ENCODE measurements at regions not wholly inside any gene's neighbourhood (a gene's known extent, or its start where the extent isn't known, plus 50 kb on each side); places are given as distances from the start of the nearest gene placed in this dataset.
"Not testable (repeated sequence)": the region's sequence is repeated elsewhere in the genome, so short reads cannot be mapped to it uniquely, and the experiment has no call there.

DNA sequence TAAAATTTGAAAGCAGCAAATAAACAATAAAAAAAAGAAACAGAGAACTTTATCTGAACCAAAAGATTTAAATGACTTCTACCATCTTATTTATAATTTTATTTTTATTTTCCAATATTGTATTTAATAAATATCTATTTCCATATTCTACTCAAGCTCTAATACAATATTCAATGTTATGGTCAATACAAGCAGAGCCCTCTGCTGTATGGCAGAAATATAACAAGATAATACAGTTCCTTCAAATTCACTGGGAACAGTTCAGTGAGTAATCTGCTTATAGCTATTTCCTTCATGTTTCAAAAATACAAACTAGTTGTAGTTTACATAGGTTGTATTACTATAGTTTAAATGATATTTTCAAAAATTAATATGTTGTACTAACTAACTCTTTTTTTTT, 332.7 kb downstream of the PRDM9 start:
- no peak for TF ChIP-seq ZFX (IDR thresholded peaks at IDR 0.05; ENCODE audit: borderline replicate concordance)
- TF ChIP-seq, protein P1, sequence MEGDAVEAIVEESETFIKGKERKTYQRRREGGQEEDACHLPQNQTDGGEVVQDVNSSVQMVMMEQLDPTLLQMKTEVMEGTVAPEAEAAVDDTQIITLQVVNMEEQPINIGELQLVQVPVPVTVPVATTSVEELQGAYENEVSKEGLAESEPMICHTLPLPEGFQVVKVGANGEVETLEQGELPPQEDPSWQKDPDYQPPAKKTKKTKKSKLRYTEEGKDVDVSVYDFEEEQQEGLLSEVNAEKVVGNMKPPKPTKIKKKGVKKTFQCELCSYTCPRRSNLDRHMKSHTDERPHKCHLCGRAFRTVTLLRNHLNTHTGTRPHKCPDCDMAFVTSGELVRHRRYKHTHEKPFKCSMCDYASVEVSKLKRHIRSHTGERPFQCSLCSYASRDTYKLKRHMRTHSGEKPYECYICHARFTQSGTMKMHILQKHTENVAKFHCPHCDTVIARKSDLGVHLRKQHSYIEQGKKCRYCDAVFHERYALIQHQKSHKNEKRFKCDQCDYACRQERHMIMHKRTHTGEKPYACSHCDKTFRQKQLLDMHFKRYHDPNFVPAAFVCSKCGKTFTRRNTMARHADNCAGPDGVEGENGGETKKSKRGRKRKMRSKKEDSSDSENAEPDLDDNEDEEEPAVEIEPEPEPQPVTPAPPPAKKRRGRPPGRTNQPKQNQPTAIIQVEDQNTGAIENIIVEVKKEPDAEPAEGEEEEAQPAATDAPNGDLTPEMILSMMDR (IDR thresholded peaks at IDR 0.05): peak; percentile 65
- H3K27ac ChIP-seq: no peak overlapping the region

DNA sequence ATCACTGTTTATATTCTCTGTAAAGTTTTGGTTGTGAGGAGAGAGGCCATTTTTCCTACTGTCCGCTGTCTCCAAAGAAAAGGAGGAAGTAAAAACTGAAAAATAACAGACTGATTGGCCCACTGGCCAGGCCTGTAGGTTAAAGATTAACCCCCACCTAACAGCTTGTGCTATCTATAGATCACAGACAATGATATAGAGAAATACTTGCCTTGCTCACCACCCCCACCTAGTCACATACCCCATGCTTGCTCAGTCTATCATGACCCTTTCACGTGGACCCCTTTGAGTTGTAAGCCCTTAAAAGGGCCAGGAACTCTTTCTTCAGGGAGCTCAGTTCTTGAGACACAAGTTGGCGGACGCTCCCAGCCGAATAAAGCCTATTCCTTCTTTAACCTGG, 357.4 kb downstream of the PRDM9 start:
- TF ChIP-seq ZFX (IDR thresholded peaks at IDR 0.05; ENCODE audit: borderline replicate concordance): no peak
- TF ChIP-seq, protein P1 (IDR thresholded peaks at IDR 0.05): no peak
- H3K27ac ChIP-seq: no peak overlapping the region

DNA sequence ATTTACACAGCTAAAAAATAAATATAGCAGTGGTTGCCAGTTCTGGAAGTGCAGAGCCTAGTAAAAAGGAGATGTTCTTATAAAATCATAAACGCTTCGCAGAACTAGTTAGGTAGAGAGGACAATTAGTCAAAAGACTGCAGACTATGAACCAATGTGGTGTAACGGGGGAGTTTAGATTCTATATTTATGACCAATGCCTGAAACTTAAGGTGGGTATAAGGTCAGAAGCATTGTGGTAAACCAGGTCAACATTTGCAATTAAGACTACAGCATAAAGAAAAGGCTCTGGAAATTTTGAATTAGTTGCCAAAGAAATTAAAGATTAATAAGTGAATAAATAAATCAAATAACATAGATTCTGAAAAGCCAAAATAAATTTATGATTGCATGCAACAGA, 370.4 kb downstream of the PRDM9 start:
- TF ChIP-seq, protein P1 (IDR thresholded peaks at IDR 0.05): no peak
- no peak for TF ChIP-seq ZFX (IDR thresholded peaks at IDR 0.05; ENCODE audit: borderline replicate concordance)

DNA sequence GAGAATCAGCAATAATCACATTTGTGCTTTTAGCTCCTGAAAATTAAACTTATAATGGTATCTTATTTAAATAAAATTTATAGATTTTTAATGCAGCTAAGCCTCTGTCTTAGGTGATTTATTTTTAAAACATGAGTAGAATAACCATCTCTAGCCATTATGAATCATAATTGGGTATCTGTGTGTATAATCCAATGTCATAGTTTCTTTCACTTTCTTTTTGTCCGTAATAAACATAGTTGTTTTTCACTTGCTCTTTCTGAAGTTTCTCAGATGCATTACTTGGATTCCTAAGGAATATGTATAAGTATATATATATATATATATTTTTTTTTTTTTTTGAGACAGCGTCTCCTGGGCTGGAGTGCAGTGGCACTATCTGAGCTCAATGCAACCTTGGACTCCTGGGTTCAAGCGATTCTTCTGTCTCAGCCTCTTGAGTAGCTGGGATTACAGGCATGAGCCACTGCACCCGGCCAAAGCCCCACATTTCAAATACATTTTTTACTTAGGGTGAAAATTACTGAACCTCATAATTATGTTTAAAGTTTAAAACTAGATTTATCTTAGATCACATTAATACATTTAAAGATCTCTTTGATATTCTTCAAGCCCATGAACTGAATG, 377.1 kb downstream of the PRDM9 start:
- no peak for TF ChIP-seq ZFX (IDR thresholded peaks at IDR 0.05; ENCODE audit: borderline replicate concordance)
- TF ChIP-seq, protein P1 (IDR thresholded peaks at IDR 0.05): no peak

More for the DNA sequence above, 370.4 kb downstream of the PRDM9 start:
- H3K27ac ChIP-seq: no peak overlapping the region

DNA sequence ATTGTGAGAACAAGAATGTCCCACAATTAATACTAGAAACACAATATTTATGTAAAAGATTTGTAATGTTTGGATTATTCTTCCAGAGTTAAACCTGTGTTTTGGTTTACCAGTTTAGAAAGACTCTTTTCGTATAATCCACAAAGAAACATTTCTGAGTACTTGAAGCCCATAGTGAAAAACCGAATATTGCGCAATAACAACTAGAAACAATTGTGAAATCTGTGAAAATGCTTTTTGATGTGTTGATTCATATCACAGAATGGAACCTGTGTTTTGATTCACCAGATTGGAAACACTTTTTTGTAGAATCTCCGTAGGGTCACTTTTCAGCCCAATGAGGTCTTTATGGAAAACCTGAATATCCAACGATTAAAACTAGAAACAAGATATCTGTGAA, 386.2 kb downstream of the PRDM9 start:
- TF ChIP-seq, protein P1 (IDR thresholded peaks at IDR 0.05): no peak
- no peak for TF ChIP-seq ZFX (IDR thresholded peaks at IDR 0.05; ENCODE audit: borderline replicate concordance)
- H3K27ac ChIP-seq: no peak overlapping the region

More for the DNA sequence above, 377.1 kb downstream of the PRDM9 start:
- no peak overlapping the region for H3K27ac ChIP-seq

DNA sequence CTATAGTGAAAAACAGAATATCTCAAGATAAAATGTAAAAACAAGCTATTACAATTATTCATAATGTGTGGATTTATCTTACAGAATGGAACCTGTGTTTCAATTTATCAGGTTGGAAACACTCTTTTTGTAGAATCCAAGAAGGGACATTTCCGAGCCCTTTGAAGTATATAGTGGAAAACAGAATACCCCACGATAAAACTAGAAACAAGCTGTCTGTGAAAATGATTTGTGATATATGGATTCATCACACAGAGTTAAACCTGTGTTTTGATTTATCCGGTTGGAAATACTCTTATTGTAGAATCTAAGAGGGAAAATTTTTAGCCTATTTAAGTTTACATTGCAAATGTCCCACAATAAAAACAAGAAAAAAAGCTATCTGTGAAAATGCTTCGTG, 388.2 kb downstream of the PRDM9 start:
- H3K27ac ChIP-seq: no peak overlapping the region
- TF ChIP-seq ZFX (IDR thresholded peaks at IDR 0.05; ENCODE audit: borderline replicate concordance): no peak
- TF ChIP-seq, protein P1 (IDR thresholded peaks at IDR 0.05): no peak

DNA sequence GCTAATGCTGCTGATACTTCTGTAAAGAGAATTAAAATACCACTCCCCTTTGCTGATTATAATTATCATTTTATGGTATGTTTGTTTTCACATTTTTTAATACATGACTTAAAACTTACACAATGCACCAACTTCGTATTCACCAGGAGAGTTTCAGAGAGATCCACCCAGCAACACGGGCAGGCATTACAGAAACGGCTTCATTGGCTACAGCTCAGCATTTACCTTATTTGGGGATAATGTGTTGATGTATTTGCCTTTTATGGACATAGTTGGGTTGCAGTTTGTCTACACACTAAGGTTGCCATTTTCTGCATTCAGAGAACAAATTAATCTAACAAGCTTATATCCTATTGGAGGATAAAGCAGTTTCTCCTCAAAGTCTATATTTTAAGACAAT, 423.6 kb downstream of the PRDM9 start:
- TF ChIP-seq, protein P1 (IDR thresholded peaks at IDR 0.05): no peak
- TF ChIP-seq ZFX (IDR thresholded peaks at IDR 0.05; ENCODE audit: borderline replicate concordance): no peak

DNA sequence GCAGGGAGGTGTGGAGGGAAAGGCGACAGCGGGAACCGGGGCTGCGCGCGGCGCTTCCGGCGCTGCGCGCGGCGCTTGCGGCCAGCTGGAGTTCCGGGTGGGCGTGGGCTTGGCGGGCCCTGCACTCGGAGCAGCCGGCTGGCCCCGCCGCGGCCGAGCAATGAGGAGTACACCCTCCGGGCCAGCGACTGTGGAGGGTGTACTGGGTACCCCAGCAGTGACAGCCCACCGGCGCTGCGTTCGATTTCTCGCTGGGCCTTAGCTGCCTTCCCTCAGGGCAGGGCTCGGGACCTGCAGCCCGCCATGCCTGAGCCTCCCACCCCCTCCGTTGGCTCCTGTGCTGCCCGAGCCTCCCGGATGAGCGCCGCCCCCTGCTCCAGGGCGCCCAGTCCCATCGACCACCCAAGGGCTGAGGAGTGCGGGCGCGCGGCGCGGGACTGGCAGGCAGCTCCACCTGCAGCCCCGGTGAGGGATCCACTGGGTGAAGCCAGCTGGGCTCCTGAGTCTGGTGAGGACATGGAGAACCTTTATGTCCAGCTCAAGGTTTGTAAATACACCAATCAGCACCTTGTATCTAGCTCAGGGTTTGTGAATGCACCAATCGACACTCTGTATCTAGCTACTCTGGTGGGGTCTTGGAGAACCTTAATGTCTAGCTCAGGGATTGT, 444.0 kb downstream of the PRDM9 start:
- not testable (repeated sequence) for H3K27ac ChIP-seq

More for the DNA sequence above, 423.6 kb downstream of the PRDM9 start:
- H3K27ac ChIP-seq: no peak overlapping the region

All from 22Rv1 (cell line).